NCI-H82 (cell line): ENCODE measurements at regions not wholly inside any gene's neighbourhood (a gene's known extent, or its start where the extent isn't known, plus 50 kb on each side); places are given as distances from the start of the nearest gene placed in this dataset.
"Not testable (repeated sequence)": the region's sequence is repeated elsewhere in the genome, so short reads cannot be mapped to it uniquely, and the experiment has no call there.

Source experiments
- DNase-seq: peaks from one replicate; lab custom pipeline; 2025; lab: John Stamatoyannopoulos, UW

DNA sequence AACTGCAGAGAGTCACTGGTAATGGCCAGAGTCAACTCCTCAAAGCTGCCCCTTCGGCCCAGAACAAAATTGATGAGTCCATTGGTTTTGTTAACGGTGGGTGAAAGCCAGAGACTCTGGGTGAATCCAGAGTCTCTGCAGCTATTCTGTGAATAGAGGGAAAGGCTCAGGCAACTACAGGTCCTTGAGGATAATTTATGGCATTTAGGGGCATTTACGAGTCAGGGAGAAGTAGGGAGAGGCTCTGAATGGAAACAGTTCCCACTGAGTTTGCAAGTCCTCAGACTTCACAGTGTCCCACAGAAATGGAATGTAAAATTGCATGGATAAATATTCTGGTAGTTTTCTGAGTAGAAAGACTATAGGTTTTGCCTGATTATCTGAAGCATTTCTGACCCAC lies 257.8 kb downstream of the SEC61B start:
- DNase-seq = no peak

DNA sequence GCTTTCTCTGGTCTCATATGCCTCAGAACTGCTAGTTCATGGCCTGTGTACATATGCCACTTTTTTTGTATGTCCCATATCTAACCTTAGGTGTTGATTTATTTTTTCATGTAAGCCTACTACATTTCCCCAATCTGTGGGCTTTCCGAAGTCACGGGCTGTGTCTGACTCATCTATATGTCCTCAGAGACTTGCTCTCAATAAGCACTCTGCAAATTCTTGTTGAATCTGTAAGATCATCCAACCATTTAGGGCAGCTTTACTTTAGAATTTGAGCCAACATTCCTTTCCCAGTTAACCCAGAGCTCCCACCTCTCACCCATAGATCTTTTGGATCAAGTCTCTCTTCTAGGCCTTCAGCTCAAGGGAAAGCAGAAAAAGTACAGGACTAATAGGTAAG lies 263.4 kb downstream of the SEC61B start:
- no peak for DNase-seq

DNA sequence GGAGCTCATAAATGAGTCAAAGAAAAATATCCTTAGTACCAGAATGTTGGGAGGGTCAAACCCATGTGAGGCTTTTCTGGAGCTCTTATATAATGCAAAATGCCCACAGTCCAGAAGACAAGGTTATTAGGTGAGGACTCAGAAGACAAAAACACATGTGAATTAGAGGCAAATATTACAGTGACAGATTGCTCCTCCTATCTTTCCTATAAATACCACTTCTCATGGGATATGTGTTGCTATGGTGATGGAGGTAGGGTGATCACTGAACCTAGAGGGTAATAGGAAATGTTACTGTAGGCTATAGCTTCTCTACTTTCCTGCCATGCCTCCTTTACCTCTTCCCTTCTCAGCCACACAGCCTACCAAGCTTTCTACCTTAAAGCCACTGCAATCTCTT lies 264.6 kb downstream of the SEC61B start:
- no peak for DNase-seq

DNA sequence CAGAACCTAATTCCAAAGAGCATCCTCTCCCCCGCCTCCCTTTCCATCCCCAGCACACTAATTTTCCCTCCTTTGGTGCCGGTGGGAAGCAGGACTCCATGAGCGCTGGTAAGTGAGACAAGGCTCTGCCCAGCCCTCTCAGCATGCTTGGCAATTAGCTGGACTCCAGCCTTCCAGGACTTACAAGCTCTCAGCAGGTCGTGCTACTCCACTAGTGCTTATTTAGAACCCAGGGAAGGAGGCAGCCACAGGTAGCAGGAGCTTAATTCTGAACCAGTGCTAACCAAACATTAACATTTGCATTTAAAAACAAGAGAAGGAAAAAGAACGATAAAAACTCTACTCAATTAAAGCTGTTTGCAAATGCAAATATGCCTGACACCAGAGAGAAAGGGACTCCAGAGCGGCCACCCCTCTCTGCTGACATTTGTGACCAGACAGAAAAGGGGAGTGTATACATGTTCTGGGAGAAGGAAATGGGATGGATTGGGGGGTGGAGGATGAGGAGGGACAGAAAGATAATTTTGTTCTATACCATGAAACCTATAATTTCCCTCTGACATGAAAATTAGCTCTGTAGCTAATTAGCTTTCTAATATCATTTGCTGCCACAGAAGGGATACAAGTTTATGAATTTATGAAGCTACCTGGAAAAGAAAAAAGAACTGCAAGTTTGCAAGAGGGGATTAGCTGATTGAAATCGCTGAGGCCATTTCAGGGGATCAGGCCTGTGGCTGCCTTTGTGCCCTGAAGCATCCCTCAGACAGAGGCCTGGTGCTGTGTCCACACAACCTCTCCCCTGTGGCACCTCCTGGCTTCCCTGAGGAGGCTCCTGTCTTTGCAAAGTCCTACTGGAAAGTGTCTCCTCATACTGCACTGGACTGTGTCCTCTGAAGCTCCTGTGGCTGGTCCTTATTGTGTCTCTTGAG lies 266.3 kb downstream of the SEC61B start:
- DNase-seq = no peak

DNA sequence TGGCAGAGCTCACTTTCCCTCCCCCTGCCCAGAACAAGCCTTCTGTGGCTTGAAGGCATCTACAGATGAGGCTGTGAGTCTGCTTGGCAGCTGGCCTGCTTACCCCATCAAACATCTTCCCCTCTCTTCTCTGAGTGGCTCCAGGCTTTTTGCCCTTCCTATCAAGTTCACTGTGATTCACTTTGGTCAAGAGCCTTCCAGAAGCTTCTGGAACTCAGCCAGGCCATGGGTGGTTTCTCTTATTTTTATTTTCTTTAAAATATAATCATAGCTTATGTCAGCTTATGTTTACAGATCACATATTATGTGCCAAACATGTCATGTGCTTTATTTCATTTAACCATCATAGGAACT lies 267.0 kb downstream of the SEC61B start:
- no peak for DNase-seq

DNA sequence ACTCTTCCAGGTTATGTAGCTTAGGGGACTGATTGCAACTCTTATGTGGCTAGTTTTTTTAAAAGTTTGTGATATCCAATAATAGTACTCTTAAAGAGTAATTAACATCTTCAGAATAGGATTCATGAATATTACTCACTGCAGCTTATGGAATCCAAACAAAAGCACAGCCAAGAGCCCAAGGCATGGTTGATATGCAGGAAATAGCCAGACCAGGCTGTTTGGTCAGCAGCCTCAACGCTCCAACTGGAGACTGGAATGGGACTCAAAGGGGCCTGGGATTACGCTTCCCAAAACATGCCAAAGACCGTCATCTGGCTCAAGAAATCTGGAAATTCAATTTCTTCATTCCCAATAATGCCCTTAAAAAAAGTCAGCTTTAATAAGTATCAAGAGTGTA lies 268.6 kb downstream of the SEC61B start:
- DNase-seq = no peak

DNA sequence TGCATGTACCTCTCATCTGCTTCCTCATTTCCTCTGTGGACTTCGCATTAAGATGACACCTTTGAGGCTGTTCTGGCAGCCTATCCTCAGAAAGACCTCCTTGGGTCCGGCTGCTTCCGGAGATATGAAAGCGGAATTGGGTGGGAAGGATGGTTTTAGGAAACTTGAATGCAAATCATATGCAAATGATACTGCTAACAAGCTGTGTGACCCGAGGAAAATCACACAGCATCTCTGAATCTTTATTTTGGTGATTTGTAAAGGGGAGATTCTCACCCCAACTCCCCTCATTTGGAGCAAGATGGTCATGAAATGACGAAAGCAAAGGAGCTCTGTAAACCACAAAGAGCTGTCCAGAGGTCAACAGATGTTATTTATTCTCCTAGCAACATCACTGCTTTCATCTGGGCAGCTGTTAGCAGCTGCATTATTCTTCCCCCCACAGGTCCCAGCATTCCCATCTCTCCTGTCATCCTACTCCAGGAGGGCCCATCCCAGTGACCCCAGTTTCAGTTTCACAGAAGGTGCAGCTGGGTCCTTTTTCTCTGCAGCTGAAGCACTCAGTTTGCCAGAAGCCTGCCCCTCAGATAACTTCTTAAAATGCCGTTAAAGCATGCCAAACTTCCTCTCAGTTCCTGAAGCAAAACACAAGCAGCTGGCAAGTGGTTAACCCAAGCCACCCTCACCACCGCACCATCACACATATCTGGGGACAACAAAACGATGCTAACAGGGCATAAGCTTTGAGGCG lies 269.5 kb downstream of the SEC61B start:
- no peak for DNase-seq

DNA sequence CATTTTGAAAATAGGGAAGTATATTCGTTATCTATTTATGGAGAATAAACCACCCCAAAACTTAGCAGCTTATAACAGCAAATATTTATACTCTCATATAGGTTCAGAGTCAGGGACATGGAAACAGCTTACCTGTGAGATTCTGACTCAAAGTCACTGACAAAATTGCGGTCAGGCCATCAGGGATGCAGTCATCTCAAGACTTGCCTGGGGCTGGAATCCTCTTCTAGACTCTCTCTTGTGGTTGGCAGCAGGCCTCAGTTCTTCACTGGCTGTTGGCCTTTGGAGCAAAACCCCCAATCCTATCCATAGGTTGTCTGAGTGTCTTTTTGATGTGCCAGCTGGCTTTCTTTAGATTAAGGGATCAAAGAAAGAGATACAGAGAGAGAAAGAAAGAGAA lies 275.6 kb downstream of the SEC61B start:
- DNase-seq = no peak

DNA sequence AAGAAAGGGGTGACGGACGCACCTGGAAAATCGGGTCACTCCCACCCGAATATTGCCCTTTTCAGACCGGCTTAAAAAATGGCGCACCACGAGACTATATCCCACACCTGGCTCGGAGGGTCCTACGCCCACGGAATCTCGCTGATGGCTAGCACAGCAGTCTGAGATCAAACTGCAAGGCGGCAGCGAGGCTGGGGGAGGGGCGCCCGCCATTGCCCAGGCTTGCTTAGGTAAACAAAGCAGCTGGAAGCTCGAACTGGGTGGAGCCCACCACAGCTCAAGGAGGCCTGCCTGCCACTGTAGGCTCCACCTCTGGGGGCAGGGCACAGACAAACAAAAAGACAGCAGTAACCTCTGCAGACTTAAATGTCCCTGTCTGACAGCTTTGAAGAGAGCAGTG lies 276.9 kb downstream of the SEC61B start:
- not testable (repeated sequence) for DNase-seq

DNA sequence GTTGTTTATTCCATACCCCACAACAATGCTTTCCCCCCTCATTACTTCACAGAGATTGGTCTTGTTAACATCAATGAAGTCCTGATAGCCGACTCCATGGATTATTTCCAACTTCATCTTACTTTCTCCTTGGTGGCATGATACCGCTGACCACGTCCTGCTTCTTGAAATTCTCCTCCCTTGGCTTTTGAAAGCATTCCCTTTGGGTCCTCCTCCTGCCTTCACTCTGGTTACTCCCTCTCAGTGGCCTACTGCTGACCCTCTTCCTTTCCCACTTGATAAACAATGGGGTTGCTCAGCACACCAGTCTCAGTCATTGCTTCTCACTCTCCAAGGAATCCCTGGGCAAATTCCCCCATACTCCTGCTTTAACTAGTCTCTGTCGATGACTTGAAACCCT lies 283.9 kb downstream of the SEC61B start:
- DNase-seq = no peak

DNA sequence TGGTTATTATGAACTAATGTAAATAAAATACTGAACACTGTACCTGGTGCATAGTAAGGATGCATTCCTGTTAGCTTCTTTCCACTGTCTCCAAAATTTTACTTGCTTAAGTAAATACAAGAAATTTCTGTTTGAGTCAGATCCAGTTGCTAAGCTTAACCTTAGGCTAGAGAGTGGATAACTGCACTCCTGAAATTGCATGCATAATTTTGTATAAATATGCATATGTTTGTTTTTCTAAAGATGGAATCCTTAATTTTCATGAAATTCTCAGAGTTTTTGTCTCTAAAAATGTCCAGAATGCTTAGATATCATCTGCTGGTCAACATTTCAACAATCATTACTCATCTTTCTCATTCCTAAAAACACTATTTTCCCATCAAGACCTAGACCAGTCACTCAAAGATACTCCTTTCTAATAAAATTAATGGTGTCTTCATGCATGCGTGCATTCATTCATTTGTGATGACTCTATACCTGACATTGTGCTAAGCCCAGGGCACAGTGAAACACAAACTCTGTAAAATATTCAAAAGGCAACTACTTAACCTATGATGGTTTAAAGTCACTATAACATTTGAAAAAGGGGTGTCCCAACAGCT lies 284.8 kb downstream of the SEC61B start:
- DNase-seq = no peak

DNA sequence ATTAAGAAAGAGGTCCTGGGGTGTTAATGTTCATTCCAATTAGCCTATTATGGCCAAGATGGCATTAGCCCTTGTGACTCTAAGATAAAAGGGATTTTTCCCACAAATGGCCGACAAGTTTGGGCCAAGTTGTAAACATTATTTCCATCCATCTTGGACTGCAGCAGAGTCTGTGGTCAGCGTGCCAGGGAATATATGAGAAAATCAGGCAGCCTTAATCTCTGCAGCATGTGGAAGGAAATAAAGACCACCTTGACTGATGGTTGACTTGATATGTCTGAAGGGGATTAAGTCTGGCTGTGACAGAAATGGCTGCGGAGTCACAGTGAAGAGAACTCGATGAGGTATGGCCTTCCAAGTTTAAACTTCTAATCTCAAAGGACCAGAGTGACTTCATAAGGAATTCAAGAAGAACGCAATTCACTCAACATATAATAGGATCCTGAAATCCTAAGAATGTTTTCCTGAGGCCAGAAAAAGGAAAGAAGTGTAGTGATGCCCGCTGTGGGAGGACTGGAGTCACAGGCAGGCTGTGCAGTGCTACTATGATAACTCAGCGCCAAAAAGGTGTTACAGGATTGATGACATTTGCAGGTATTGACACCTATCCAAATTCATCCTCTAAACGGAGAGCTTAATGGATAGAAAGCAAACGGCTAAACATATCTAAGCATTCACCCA lies 287.1 kb downstream of the SEC61B start:
- no peak for DNase-seq

DNA sequence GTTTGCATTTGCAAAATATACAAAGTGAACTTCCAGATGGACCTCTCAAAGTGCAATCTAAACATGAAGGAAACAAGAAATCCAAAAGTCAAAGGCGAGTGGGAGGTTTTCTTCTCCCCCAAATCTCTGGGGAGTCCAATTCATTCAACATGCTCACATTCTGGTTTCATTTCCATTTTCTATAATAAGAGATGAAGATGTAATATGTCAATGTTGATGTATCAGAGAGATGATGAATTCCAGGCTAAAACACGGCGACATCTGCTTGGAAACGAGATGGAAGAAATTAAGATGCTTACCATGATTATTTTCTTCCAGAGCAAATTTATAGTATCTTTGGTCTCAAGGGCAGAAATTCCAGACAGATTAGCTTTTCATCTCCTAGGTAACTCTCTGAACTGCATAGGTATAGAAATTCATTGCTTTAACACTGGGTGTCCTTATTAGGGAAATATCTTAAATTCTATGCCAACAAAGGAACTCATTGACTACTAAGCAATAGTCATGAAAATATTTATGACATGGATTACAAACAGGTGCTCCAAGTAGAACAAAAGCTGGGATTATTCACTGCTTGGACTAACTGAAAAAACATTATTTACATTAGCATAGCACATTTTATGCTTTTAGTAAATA lies 287.9 kb downstream of the SEC61B start:
- DNase-seq = no peak

DNA sequence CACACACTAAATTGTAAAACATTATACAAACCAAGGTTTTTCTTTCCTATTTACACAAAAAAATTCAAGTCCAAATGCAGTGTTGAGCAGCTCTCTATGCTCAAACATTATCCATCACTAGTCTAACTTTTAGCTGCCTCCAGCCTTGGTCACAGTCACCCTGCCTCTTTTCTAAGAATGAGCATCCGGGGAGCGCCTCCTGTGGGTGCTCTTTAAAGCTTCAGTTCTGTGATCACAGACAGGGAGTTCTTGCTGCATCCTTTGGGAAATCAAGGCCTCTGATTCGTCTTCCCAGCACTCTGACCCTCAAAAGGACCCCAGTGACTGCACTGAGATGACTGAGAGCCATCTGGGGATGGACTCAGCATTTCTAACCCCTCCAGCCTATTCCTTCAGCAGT lies 289.6 kb downstream of the SEC61B start:
- DNase-seq = no peak

DNA sequence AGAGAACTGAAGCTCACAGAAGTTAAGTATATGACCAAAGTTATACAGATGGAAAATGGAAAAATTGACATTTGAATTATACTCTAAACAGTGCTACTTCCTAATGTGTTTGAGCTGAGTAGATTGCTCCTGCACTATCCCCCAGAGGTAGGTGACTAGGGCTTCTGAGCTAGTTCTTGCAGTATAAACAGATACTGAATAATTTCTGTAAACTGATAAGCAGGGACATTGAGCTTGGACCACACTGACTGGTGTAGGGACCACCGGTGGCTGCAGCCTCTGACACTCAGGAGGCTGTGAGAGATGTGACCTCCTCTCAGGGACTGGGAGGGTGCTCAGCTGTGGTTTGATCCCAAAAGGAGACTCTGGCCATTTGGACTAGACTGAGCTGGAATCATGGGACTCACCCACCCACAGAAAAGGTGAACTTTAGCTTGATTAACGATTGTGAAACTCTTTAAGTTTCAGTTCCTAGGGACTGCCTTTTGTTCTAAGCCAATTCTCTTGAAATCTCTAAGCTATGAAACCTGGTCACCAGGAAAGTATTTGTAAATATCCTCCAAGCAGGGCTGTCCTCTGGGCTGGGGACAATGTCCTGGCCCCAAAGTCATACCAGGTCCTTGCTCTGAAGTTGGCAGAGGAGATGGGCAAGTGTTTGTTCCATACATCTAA lies 291.5 kb downstream of the SEC61B start:
- no peak for DNase-seq

DNA sequence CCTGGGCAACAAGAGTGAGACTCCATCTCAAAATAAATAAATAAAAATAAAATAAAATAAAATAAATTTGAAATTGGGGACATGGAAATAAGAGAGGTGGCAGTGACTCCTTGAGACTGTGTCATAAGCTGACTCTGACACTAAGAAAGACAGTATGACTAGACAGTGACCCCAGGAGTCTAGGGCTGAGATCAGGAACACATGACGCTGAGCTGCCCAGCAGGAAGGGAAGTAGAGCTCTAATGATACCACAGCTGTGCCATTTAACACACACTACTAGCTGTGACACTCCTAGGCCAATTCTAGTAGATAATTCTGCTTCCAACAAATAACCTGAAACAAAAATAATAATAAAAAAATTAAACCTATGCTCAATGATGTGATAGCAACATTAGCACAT lies 293.0 kb downstream of the SEC61B start:
- DNase-seq = no peak

DNA sequence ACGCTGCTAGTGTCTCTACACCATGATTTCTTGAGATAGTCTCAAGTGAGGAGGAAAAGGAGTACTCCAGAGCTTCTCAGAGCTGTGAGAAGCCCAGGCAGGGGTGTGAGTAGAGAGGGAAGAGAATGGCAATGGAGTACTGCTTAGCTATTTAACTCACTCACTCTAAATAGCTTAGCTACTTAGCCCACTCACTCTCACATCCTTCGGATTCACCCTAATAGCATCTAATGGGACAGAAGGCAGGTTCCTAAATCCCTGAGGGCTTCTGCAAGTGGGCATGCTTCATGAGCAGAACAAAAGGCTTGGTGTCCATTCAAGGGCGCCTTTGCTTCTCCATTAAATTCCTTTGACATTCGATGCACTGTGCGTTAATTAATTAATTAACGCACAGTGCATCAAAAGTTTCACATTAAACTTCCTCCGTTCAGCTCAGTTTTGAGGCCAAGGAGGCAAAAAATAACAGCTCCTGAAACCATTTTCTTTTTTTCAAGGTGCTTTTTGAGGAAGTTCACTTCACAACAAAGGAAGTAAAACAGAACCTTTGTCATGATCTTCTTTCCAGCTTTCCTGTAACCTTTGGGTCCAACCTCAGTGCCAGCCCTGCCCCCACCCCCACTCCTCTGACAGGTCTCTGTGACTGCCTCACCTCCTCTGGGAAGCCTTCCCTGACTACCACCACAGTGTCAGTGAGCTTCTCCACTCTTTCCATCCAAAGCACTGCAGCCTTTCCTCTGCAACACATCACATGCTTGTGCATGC lies 294.0 kb downstream of the SEC61B start:
- DNase-seq = peak; percentile 87

DNA sequence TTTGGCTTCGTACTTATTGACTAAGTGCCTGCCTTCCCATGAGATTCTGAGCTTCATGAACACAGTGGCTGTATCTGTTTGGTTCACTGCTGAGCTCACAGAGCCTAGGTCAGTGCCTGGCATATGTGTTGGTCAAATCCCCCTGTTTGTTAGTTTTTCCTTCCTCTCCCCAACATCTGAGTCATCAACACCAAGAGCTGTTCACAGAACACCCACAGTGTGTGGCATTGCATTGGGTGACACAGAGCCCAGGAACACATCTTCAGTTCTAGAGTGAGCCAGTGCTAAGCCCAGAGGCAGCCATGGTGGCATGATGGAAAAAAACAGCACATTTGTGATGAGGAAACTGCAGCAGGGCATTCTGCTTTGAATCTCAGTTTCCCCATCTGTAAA lies 294.6 kb downstream of the SEC61B start:
- no peak for DNase-seq

DNA sequence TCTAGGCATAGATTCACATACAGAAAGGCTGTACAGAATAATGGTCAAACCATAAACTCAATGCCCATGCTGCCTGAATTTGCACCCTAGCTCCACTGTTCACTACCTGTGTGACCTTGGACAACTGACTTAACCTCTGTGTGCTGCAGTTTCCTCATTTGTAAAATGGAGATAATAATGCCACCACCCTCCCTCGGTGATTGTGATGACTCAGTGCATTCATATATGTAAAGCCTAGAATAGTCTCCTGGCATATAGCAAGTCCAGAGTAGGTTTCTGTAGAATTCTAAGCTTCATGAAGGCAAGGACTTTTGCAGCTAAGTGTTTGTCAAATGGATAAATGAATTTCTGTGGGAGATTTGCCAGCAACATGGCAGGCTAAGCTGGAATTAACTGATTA lies 297.8 kb upstream of the NR4A3 start:
- DNase-seq = no peak

DNA sequence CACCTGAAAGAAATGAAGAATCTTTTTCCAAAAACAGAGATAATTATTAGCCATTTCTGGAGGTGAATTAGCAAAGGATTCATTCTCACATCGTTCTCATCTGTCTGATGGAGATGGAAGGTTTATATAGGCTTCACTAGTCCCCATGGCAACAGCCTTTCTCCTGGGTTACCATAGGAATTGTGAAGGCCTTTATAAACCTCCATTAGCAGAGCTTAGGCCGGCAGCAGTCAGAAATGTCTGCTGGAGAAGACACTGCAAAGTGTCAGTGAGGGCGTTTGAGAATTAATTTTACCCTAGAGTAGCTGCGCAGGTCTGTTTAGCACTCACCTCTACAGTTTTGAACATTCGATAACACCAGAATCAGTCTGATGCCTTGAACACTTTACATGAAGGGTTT lies 290.4 kb upstream of the NR4A3 start:
- no peak for DNase-seq

DNA sequence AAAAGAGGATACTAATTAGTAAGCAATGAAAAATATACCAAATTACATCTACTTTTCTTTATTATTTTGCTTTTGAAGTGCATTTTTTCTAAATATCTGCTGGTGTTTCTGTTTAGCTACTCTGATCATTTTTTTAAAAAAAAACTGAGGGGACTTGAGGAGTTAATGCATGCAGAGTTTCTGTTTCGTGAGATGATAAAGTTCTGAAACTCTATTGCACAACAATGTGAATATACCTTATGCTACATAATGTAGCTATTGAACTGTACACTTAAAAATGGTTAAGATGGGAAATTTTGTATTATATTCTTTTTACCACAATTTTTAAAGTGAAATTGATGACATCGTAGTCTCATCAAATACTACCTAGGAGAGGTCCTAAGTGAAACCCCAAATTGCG lies 288.3 kb upstream of the NR4A3 start:
- DNase-seq = no peak
